ENCODE measurements at regions not wholly inside any gene's neighbourhood (a gene's known extent, or its start where the extent isn't known, plus 50 kb on each side); places are given as distances from the start of the nearest gene placed in this dataset.
A peak's percentile ranks its signal among the peaks of the same experiment; 100 is the strongest.

DNA sequence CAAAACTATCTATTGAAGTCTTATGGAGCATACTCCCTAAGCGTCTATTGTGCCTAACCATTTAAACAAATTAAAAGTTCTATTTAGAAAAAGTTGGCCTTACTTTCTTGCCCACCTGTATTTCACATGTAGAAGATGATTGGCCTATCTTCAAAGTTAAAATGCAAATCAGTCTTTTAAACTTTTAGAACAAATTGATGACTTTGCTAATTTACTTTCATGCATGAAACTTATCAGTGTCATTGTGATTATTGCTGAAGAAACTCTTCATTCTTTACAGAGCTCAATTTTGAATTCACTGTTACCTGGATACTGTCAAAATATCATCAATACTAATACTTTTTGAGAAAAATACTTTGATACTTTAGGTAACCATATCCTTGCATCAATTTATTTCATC lies 216.1 kb downstream of the COX7C start:
- H3K4me3 ChIP-seq (ENCODE audit: insufficient read depth, low read depth, low read length) = no peak overlapping the region
- H3K4ac ChIP-seq (ENCODE audit: low read depth, low read length) = no peak overlapping the region
- H2BK20ac ChIP-seq (ENCODE audit: low read depth, low read length) = no peak overlapping the region
- no peak overlapping the region for H2AK5ac ChIP-seq (ENCODE audit: low read depth, low read length)
- H4K20me1 ChIP-seq (ENCODE audit: insufficient read depth, low read length) = no peaks in the 10 kb centered on the region
- DNase-seq = no peak
- H2BK5ac ChIP-seq (ENCODE audit: low read depth, low read length, poor library complexity, severe bottlenecking) = no peak overlapping the region
- no peak overlapping the region for H3K27ac ChIP-seq (ENCODE audit: insufficient read depth, low read length)
- H2AK9ac ChIP-seq (replicated peaks; ENCODE audit: low read depth, low read length, poor library complexity) = no peak overlapping the region
- no peak overlapping the region for H3K23ac ChIP-seq (ENCODE audit: low read depth, low read length)
- no CpG with 5 or more reads among the region's 1 CpG for WGBS, 2 experiments (ENCODE audit: extremely low coverage in 2 of 2, insufficient read length in 1 of 2)
- no peaks in the 10 kb centered on the region for H3K9me1 ChIP-seq (ENCODE audit: insufficient read depth, low read length)
- no peaks in the 10 kb centered on the region for H3K36me3 ChIP-seq (ENCODE audit: control insufficient read depth, insufficient read depth, low read length)
- H4K5ac ChIP-seq (ENCODE audit: low read depth, low read length) = no peak overlapping the region
- no peaks in the 10 kb centered on the region for H3K4me1 ChIP-seq (ENCODE audit: control insufficient read depth, insufficient read depth, low read length)
- no peaks in the 10 kb centered on the region for H3K79me1 ChIP-seq (ENCODE audit: low read depth in 1 of 2, low read length in 2 of 2)
- no peak overlapping the region for H3K4me2 ChIP-seq (ENCODE audit: low read depth, low read length)
- no peak overlapping the region for H4K91ac ChIP-seq (ENCODE audit: insufficient read depth, low read depth, low read length)
- H3K9ac ChIP-seq (ENCODE audit: low read depth, low read length) = no peak overlapping the region
- ChIA-PET CTCF (no interaction called here), POLR2A (ENCODE audit: unreplicated experiment) (no interaction called here)
- no peak overlapping the region for H2AFZ ChIP-seq (replicated peaks; ENCODE audit: low read length, poor library complexity)
- ATAC-seq (ENCODE audit: low read depth) = no peak
- H3K56ac ChIP-seq (ENCODE audit: extremely low read depth, insufficient read depth, low read length) = no peak overlapping the region
- H3K18ac ChIP-seq (ENCODE audit: low read depth, low read length) = no peak overlapping the region
- H4K8ac ChIP-seq (ENCODE audit: low read depth in 2 of 2, low read length in 2 of 2) = no peak overlapping the region
- intact Hi-C loops (cut with micrococcal nuclease) = no loop called here
- BruUV-seq (replicated peaks) = no TSS peak
- H3K14ac ChIP-seq (replicated peaks; ENCODE audit: low read depth, low read length) = no peak overlapping the region
- H2BK120ac ChIP-seq (ENCODE audit: low read depth, low read length) = no peak overlapping the region
- dilution Hi-C loops (cut with HindIII; ENCODE audit: low sequenced_read_pairs, unreplicated experiment) = no loop called here
- in situ Hi-C loops (cut with MboI; ENCODE audit: low sequenced_read_pairs) = no loop called here
- H3K9me3 ChIP-seq (ENCODE audit: control insufficient read depth, insufficient read depth, low read length) = no peaks in the 10 kb centered on the region
- no peak overlapping the region for H2BK15ac ChIP-seq (ENCODE audit: low read depth, low read length)
- H3K27me3 ChIP-seq (ENCODE audit: control insufficient read depth, insufficient read depth, low read length) = no peaks in the 10 kb centered on the region
- TF ChIP-seq MXI1 (IDR thresholded peaks at IDR 0.05; ENCODE audit: borderline replicate concordance, low read depth, low read length) (no peak), BHLHE40 (IDR thresholded peaks at IDR 0.05; ENCODE audit: low read depth, low read length) (no peak), MAFK (IDR thresholded peaks at IDR 0.05; ENCODE audit: low read depth, low read length) (peak; percentile 90)
